IMR-90 (cell line): ENCODE measurements at regions not wholly inside any gene's neighbourhood (a gene's known extent, or its start where the extent isn't known, plus 50 kb on each side); places are given as distances from the start of the nearest gene placed in this dataset.

Experiments
- ATAC-seq: fragments of 200-7000 bp; cut with Tn5 transposase; 2 replicates; pipeline ENCODE4 v1.9.1; 2020; ENCODE audit warnings: low read depth, mild to moderate bottlenecking, moderate library complexity
- BruUV-seq: library from RNA; stranded (reverse); fragments of 400-500 nt; replicated peaks from 2 replicates; lab custom pipeline; 2021; lab: Mats Ljungman, UMichigan
- CTCF ChIA-PET: fragments of 300-600 bp; formaldehyde crosslinking; extraction: SDS; loops from one replicate; lab custom pipeline; 2021; ENCODE audit warnings: antibody characterized with exemption; lab: Yijun Ruan, JAX
- POLR2A ChIA-PET: fragments of 300-600 bp; sonication (Branson Sonifier 250); formaldehyde crosslinking; loops from one replicate; lab custom pipeline; 2022; ENCODE audit warnings: antibody characterized with exemption; ENCODE audit not compliant: unreplicated experiment; lab: Charles Lee
- DNase-seq: peaks from one replicate; pipeline ENCODE4 v3.0.0; 2013
- H2AFZ ChIP-seq: replicated peaks from 2 replicates; pipeline ENCODE3; 2013; ENCODE audit warnings: low read length, mild to moderate bottlenecking; ENCODE audit not compliant: poor library complexity
- H2AK5ac ChIP-seq: 2 replicates; pipeline ENCODE4 v1.6.1; 2013; ENCODE audit warnings: low read depth, low read length, inconsistent platforms
- H2AK9ac ChIP-seq: replicated peaks from 2 replicates; pipeline ENCODE3; 2013; ENCODE audit warnings: mild to moderate bottlenecking, low read depth, low read length, moderate library complexity; ENCODE audit not compliant: poor library complexity
- H2BK120ac ChIP-seq: 2 replicates; pipeline ENCODE4 v1.6.1; 2013; ENCODE audit warnings: low read depth, low read length, inconsistent platforms
- H2BK15ac ChIP-seq: 3 replicates; pipeline ENCODE4 v1.6.1; 2013; ENCODE audit warnings: low read depth, low read length, inconsistent platforms
- H2BK20ac ChIP-seq: 2 replicates; pipeline ENCODE4 v1.6.1; 2013; ENCODE audit warnings: low read depth, mild to moderate bottlenecking, inconsistent platforms, low read length, moderate library complexity
- H2BK5ac ChIP-seq: 2 replicates; pipeline ENCODE4 v1.6.1; 2013; ENCODE audit warnings: mild to moderate bottlenecking, low read depth, low read length, inconsistent platforms; ENCODE audit not compliant: poor library complexity, severe bottlenecking
- H3K14ac ChIP-seq: replicated peaks from 2 replicates; pipeline ENCODE4 v1.6.1; 2013; ENCODE audit warnings: low read depth, low read length, inconsistent platforms
- H3K18ac ChIP-seq: 2 replicates; pipeline ENCODE4 v1.6.1; 2013; ENCODE audit warnings: low read depth, low read length, control low read depth
- H3K23ac ChIP-seq: 2 replicates; pipeline ENCODE4 v1.6.1; 2013; ENCODE audit warnings: low read depth, low read length, inconsistent platforms
- H3K27ac ChIP-seq: 2 replicates; pipeline ENCODE4 v1.5.1; 2013; ENCODE audit warnings: mild to moderate bottlenecking, control low read depth, low read length; ENCODE audit not compliant: insufficient read depth
- H3K27me3 ChIP-seq: 2 replicates; pipeline ENCODE4 v1.6.1; 2013; ENCODE audit warnings: low read length; ENCODE audit not compliant: control insufficient read depth, insufficient read depth
- H3K36me3 ChIP-seq: 2 replicates; pipeline ENCODE4 v1.6.1; 2013; ENCODE audit warnings: low read length, mixed read lengths; ENCODE audit not compliant: control insufficient read depth, insufficient read depth
- H3K4ac ChIP-seq: 2 replicates; pipeline ENCODE4 v1.6.1; 2013; ENCODE audit warnings: low read depth, low read length, inconsistent platforms
- H3K4me1 ChIP-seq: 2 replicates; pipeline ENCODE4 v1.6.1; 2013; ENCODE audit warnings: low read length, mixed read lengths; ENCODE audit not compliant: control insufficient read depth, insufficient read depth
- H3K4me2 ChIP-seq: 2 replicates; pipeline ENCODE4 v1.6.1; 2013; ENCODE audit warnings: low read depth, mild to moderate bottlenecking, control low read depth, low read length, moderate library complexity
- H3K4me3 ChIP-seq: 2 replicates; pipeline ENCODE4 v1.5.1; 2013; ENCODE audit warnings: low read depth, mild to moderate bottlenecking, control low read depth, low read length, moderate library complexity; ENCODE audit not compliant: insufficient read depth
- H3K56ac ChIP-seq: 2 replicates; pipeline ENCODE4 v1.6.1; 2013; ENCODE audit warnings: low read length, inconsistent platforms; ENCODE audit not compliant: insufficient read depth; ENCODE audit errors: extremely low read depth
- H3K79me1 ChIP-seq, 2 experiments: 2 replicates each; pipeline ENCODE4 v1.6.1; 2013; ENCODE audit warnings: low read length in 2 of 2, inconsistent platforms in 1 of 2, low read depth in 1 of 2
- H3K9ac ChIP-seq: 2 replicates; pipeline ENCODE4 v1.6.1; 2013; ENCODE audit warnings: low read depth, low read length, control low read depth
- H3K9me1 ChIP-seq: 2 replicates; pipeline ENCODE4 v1.6.1; 2013; ENCODE audit warnings: low read length, inconsistent platforms; ENCODE audit not compliant: insufficient read depth
- H3K9me3 ChIP-seq: 2 replicates; pipeline ENCODE4 v1.6.1; 2013; ENCODE audit warnings: low read length; ENCODE audit not compliant: control insufficient read depth, insufficient read depth
- H4K20me1 ChIP-seq: 2 replicates; pipeline ENCODE4 v1.6.1; 2013; ENCODE audit warnings: low read length, inconsistent platforms; ENCODE audit not compliant: insufficient read depth
- H4K5ac ChIP-seq: 2 replicates; pipeline ENCODE4 v1.6.1; 2013; ENCODE audit warnings: mild to moderate bottlenecking, low read depth, low read length, control low read depth
- H4K8ac ChIP-seq, 2 experiments: 2 replicates each; pipeline ENCODE4 v1.6.1; 2013; ENCODE audit warnings: low read depth in 2 of 2, low read length in 2 of 2, control low read depth in 1 of 2, inconsistent platforms in 1 of 2
- H4K91ac ChIP-seq: 2 replicates; pipeline ENCODE4 v1.6.1; 2013; ENCODE audit warnings: low read depth, low read length, inconsistent platforms; ENCODE audit not compliant: insufficient read depth
- POLR2A ChIP-seq: IDR thresholded peaks from 2 replicates; pipeline ENCODE4 v1.6.1; 2012; ENCODE audit warnings: mild to moderate bottlenecking, low read depth, low read length
- RAD21 ChIP-seq: IDR thresholded peaks from 2 replicates; pipeline ENCODE4 v1.6.1; 2012; ENCODE audit warnings: low read length, improper control_type of control experiment
- RFX5 ChIP-seq: IDR thresholded peaks from 2 replicates; pipeline ENCODE4 v1.8.0; 2012; ENCODE audit warnings: low read depth, mild to moderate bottlenecking, low read length, moderate library complexity
- SMC3 ChIP-seq: fragments of 150-350 bp; IDR thresholded peaks from 2 replicates; pipeline ENCODE4 v1.6.1; 2016; ENCODE audit warnings: low read depth, mild to moderate bottlenecking, antibody characterized with exemption, low read length, moderate library complexity
- WGBS, 2 experiments: methylation state at CpG; one replicate each; pipeline versions ENCODE4 v1.1.5 to v1.1.7; 2013; ENCODE audit warnings: missing lambda C conversion rate in 2 of 2; ENCODE audit not compliant: insufficient read length in 1 of 2; ENCODE audit errors: extremely low coverage in 2 of 2; 5-methylcytosine and 5-hydroxymethylcytosine counted together
- dilution Hi-C: fragments of 300-500 bp; cut with HindIII; formaldehyde crosslinking; loops from one replicate; pipeline ENCODE4 v1.14.3; 2018; ENCODE audit warnings: low sequenced_read_pairs; ENCODE audit not compliant: unreplicated experiment
- in situ Hi-C: fragments of 300-500 bp; cut with MboI; formaldehyde crosslinking; loops from 3 replicates; pipeline ENCODE4 v1.14.3; 2019; ENCODE audit warnings: low sequenced_read_pairs, inconsistent platforms, mixed read lengths
- intact Hi-C: fragments of 100-400 bp; cut with micrococcal nuclease; formaldehyde crosslinking; loops from 2 replicates; pipeline ENCODE4 v1.10.0; 2022
- TF ChIP-seq, protein P1 (sequence below): conservative IDR thresholded peaks from 2 replicates; pipeline ENCODE4 v1.5.1; 2012; ENCODE audit warnings: mild to moderate bottlenecking, low read depth, low read length, improper control_type of control experiment

DNA sequence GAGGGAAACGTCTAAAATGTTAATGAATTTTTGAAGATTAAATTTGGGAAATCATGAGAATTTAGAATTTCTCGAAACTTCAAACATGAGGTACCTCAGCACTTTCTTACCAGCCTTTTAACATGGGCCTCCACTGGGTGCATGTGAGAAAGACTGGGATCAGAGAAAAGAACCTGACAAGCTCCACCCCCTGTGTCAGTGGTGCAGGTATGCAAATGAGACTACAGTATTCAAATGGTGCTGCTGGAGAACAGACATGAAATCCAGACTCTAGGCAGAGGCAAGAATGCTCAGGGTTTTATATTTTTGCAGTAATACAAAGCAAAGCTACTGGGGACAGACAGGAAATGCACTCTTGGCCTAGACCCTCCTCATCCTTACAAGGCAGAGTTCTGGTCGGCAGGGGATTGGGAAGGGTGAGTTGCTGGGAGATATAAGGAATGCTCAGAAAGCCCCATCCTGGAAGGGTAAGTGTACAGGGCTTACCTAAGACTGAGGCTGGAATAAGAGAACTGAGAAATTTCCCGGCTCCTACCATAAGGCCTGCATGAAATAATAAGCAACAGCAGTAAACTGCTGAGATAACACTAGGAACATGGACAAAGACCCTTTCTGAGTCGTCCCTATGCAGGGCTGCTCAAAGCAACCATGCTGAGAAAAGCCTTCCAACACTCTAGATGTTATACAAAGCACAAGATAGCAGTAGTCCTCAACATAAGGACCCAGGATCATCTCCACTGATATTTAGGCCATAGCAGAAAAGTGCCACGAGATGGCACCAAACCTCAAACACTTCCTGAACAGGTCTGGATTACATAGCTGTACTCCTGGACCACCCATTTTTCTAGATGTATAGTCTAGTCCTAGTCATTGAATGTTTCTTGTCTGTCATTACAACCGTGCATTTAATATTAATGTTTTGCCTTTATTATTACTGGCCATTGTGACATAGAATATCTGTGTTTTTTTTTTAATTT lies 260.8 kb downstream of the RASSF9 start:
- Histone ChIP-seq H3K14ac (no peak overlapping the region), H2AK5ac (no peak overlapping the region), H3K79me1 (no peaks in the 10 kb centered on the region), H4K91ac (no peak overlapping the region), H3K4me1 (no peaks in the 10 kb centered on the region), H3K36me3 (no peaks in the 10 kb centered on the region), H3K23ac (no peak overlapping the region), H2BK120ac (no peak overlapping the region), H3K9me3 (no peaks in the 10 kb centered on the region), H3K18ac (no peak overlapping the region), H4K5ac (no peak overlapping the region), H2BK15ac (no peak overlapping the region), H3K27ac (no peak overlapping the region), H3K4me2 (no peak overlapping the region), H2AK9ac (no peak overlapping the region), H3K9me1 (no peaks in the 10 kb centered on the region), H2AFZ (no peak overlapping the region), H3K4ac (no peak overlapping the region), H2BK5ac (no peak overlapping the region), H2BK20ac (no peak overlapping the region), H3K56ac (no peak overlapping the region), H3K9ac (no peak overlapping the region), H4K20me1 (no peaks in the 10 kb centered on the region), H3K4me3 (no peak overlapping the region), H4K8ac (no peak overlapping the region), H3K27me3 (no peaks in the 10 kb centered on the region)
- ATAC-seq (peak; percentile 97), DNase-seq (peak; percentile 64)
- BruUV-seq: no TSS peak
- ChIA-PET POLR2A (no interaction called here), CTCF (interaction anchor here (0.5 to 3.1 kb wide), 7 partner anchors 21 to 340 kb away, joined by 3 to 15 read pairs (median 3); no protein-coding TSS in a partner anchor)
- in situ Hi-C loops (loop anchor here (5.0 kb wide), 1 partner anchor 292 kb away; no protein-coding TSS in a partner anchor), intact Hi-C loops (loop anchor here (1.0 to 5.0 kb wide), 3 partner anchors 68 to 292 kb away; no protein-coding TSS in a partner anchor), dilution Hi-C loops (no loop called here)
- WGBS, 2 experiments: 0% methylated on average over 1 of the region's 7 CpGs; no CpG with 5 or more reads in 1 of the 2 experiments
- TF ChIP-seq, protein P1, sequence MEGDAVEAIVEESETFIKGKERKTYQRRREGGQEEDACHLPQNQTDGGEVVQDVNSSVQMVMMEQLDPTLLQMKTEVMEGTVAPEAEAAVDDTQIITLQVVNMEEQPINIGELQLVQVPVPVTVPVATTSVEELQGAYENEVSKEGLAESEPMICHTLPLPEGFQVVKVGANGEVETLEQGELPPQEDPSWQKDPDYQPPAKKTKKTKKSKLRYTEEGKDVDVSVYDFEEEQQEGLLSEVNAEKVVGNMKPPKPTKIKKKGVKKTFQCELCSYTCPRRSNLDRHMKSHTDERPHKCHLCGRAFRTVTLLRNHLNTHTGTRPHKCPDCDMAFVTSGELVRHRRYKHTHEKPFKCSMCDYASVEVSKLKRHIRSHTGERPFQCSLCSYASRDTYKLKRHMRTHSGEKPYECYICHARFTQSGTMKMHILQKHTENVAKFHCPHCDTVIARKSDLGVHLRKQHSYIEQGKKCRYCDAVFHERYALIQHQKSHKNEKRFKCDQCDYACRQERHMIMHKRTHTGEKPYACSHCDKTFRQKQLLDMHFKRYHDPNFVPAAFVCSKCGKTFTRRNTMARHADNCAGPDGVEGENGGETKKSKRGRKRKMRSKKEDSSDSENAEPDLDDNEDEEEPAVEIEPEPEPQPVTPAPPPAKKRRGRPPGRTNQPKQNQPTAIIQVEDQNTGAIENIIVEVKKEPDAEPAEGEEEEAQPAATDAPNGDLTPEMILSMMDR: peak; percentile 77
- peak; percentile 76 for TF ChIP-seq RAD21
- peak; percentile 89 for TF ChIP-seq SMC3
- no peak for TF ChIP-seq RFX5
- no peak for TF ChIP-seq POLR2A
